ENCODE measurements at regions not wholly inside any gene's neighbourhood (a gene's known extent, or its start where the extent isn't known, plus 50 kb on each side); places are given as distances from the start of the nearest gene placed in this dataset.

GRCh38 chr5:165602529-165602928, 2097.1 kb downstream of the MAT2B start:
- TF ChIP-seq, protein P1, sequence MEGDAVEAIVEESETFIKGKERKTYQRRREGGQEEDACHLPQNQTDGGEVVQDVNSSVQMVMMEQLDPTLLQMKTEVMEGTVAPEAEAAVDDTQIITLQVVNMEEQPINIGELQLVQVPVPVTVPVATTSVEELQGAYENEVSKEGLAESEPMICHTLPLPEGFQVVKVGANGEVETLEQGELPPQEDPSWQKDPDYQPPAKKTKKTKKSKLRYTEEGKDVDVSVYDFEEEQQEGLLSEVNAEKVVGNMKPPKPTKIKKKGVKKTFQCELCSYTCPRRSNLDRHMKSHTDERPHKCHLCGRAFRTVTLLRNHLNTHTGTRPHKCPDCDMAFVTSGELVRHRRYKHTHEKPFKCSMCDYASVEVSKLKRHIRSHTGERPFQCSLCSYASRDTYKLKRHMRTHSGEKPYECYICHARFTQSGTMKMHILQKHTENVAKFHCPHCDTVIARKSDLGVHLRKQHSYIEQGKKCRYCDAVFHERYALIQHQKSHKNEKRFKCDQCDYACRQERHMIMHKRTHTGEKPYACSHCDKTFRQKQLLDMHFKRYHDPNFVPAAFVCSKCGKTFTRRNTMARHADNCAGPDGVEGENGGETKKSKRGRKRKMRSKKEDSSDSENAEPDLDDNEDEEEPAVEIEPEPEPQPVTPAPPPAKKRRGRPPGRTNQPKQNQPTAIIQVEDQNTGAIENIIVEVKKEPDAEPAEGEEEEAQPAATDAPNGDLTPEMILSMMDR (IDR thresholded peaks at IDR 0.05; ENCODE audit: insufficient read depth, low read depth, low read length, missing control alignments): no peak
- no peak for DNase-seq (ENCODE audit: low read depth)
- no peak overlapping the region for H3K4me3 ChIP-seq (ENCODE audit: low read length)

DNA sequence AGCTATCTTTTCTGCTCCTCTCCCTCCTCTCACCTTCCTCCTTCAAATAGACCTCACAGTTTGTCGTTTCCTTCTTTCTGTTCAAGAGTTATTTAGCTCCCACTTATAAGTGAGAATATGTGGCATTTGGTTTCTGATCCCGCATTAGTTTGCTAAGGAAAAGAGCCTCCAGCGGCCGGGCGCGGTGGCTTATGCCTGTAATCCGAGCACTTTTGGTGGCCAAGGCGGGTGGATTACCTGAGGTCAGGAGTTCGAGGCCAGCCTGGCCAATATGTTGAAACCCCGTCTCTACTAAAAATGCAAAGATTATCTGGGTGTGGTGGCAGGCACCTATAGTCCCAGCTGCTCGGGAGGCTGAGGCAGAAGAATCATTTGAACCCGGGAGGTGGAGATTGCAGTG, 2101.6 kb downstream of the MAT2B start:
- TF ChIP-seq, protein P1 (IDR thresholded peaks at IDR 0.05; ENCODE audit: insufficient read depth, low read depth, low read length, missing control alignments): no peak
- no peak overlapping the region for H3K4me3 ChIP-seq (ENCODE audit: low read length)
- no peak for DNase-seq (ENCODE audit: low read depth)

DNA sequence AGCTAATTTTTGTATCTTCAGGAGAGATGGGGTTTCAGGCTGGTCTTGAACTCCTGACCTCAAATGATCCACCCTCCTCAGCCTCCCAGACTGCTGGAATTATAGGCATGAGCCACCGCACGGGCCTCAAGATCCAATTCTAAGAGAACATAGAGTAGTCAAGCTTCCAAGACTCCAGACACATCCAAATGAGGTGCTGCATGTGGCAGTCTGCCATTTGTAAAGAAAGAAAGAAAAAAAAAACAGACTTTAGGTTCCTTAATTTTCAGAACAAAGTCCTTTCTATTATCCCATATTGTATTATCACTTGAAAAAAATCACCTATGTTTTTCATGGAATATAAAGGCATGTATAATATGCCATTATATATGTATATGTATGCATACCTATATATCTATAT, 2104.5 kb downstream of the MAT2B start:
- DNase-seq (ENCODE audit: low read depth): no peak
- TF ChIP-seq, protein P1 (IDR thresholded peaks at IDR 0.05; ENCODE audit: insufficient read depth, low read depth, low read length, missing control alignments): no peak
- H3K4me3 ChIP-seq (ENCODE audit: low read length): no peak overlapping the region

GRCh38 chr5:165616490-165617405, 2111.3 kb downstream of the MAT2B start:
- no peak overlapping the region for H3K4me3 ChIP-seq (ENCODE audit: low read length)
- TF ChIP-seq, protein P1 (IDR thresholded peaks at IDR 0.05; ENCODE audit: insufficient read depth, low read depth, low read length, missing control alignments): no peak
- DNase-seq (ENCODE audit: low read depth): peak; percentile 3

DNA sequence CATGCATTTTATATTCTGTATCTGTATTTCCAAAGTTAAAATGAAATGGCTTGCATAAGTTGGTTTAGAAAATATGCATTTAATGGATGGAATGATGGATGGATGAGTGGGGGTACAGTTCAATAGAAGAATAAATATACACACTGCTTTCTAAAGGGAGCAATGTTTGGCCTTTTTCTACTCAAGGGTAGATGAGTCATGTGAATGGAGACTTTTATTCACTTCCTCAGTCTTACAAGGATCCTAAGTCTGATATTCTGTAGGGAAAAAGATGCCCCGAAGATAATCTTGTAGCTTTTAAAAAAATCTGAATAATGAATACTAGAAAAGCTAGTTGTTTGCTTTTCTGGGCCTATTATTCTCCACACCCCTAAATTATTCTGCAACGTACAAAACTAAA, 2112.1 kb downstream of the MAT2B start:
- no peak overlapping the region for H3K4me3 ChIP-seq (ENCODE audit: low read length)
- TF ChIP-seq, protein P1 (IDR thresholded peaks at IDR 0.05; ENCODE audit: insufficient read depth, low read depth, low read length, missing control alignments): no peak
- no peak for DNase-seq (ENCODE audit: low read depth)

- TF ChIP-seq, protein P1 (IDR thresholded peaks at IDR 0.05; ENCODE audit: insufficient read depth, low read depth, low read length, missing control alignments): no peak
- no peak for DNase-seq (ENCODE audit: low read depth)
These were observed 2115.0 kb downstream of the MAT2B start for GRCh38 chr5:165620394-165620793.

More at GRCh38 chr5:165620394-165620793, 2115.0 kb downstream of the MAT2B start:
- H3K4me3 ChIP-seq (ENCODE audit: low read length): no peak overlapping the region
